Vagina (tissue), 2 donors: ENCODE measurements at regions not wholly inside any gene's neighbourhood (a gene's known extent, or its start where the extent isn't known, plus 50 kb on each side); places are given as distances from the start of the nearest gene placed in this dataset.

ENCODE experiments used
- DNase-seq, 2 donors: peaks; one replicate each; pipeline ENCODE4 v3.0.0-alpha.2; 2017; ENCODE audit errors: extremely low spot score in 2 of 2
- H3K27ac ChIP-seq: fragments of 200-600 bp; sonication (generic); one replicate; pipeline ENCODE4 v1.5.1; 2019
- H3K27me3 ChIP-seq: fragments of 200-600 bp; sonication (generic); one replicate; pipeline ENCODE4 v1.5.1; 2019
- H3K36me3 ChIP-seq, 2 donors: fragments of 200-600 bp; sonication (generic); one replicate each; pipeline ENCODE4 v1.5.1; 2017 to 2019
- H3K4me1 ChIP-seq: fragments of 200-600 bp; sonication (generic); one replicate; pipeline ENCODE4 v1.5.1; 2019
- H3K4me3 ChIP-seq, 2 donors: fragments of 200-600 bp; sonication (generic); 1 replicate in 1 of 2; 2 replicates in 1 of 2; pipeline ENCODE4 v1.5.1; 2016 to 2019
- H3K9me3 ChIP-seq: fragments of 200-600 bp; sonication (generic); one replicate; pipeline ENCODE4 v1.5.1; 2019
- CTCF ChIP-seq, 3 experiments: fragments of 450-650 bp in 2 of 3; fragments of 200-600 bp in 1 of 3; sonication (generic) in 1 of 3; IDR thresholded peaks; one replicate each; pipeline ENCODE4 v1.5.1; 2017 to 2019; ENCODE audit warnings: antibody characterized with exemption in 3 of 3, mild to moderate bottlenecking in 2 of 3, moderate library complexity in 2 of 3
- POLR2A ChIP-seq, 2 donors: fragments of 450-650 bp; IDR thresholded peaks; one replicate each; pipeline ENCODE4 v1.6.1; 2017; ENCODE audit warnings: antibody characterized with exemption in 2 of 2, mild to moderate bottlenecking in 2 of 2, moderate library complexity in 2 of 2
- POLR2AphosphoS5 ChIP-seq, 2 donors: sonication (generic); formaldehyde crosslinking; IDR thresholded peaks; one replicate each; pipeline ENCODE4 v1.9.0; 2017; ENCODE audit warnings: antibody characterized with exemption in 2 of 2, mild to moderate bottlenecking in 2 of 2, low read depth in 1 of 2; ENCODE audit not compliant: insufficient read depth in 1 of 2
- intact Hi-C: fragments of 100-400 bp; cut with DNase I; formaldehyde crosslinking; loops from one replicate; pipeline ENCODE4 v1.15.1; 2023

GRCh38 chr3:115248274-115248673 lies 101.2 kb upstream of the ZBTB20 start:
- no peaks in the 10 kb centered on the region for H3K4me1 ChIP-seq
- H3K9me3 ChIP-seq, result no peaks in the 10 kb centered on the region
- H3K27ac ChIP-seq, result no peak overlapping the region
- no peak for TF ChIP-seq CTCF (IDR thresholded peaks at IDR 0.05)
- no peak for TF ChIP-seq POLR2AphosphoS5 (IDR thresholded peaks at IDR 0.05; ENCODE audit: insufficient read depth in 1 of 2, low read depth in 1 of 2)
- no peak for TF ChIP-seq POLR2A (IDR thresholded peaks at IDR 0.05)
- DNase-seq, result no peak
- intact Hi-C loops, result no loop called here
- H3K27me3 ChIP-seq, result no peaks in the 10 kb centered on the region
- H3K36me3 ChIP-seq, result no peaks in the 10 kb centered on the region
- no peak overlapping the region for H3K4me3 ChIP-seq

DNA sequence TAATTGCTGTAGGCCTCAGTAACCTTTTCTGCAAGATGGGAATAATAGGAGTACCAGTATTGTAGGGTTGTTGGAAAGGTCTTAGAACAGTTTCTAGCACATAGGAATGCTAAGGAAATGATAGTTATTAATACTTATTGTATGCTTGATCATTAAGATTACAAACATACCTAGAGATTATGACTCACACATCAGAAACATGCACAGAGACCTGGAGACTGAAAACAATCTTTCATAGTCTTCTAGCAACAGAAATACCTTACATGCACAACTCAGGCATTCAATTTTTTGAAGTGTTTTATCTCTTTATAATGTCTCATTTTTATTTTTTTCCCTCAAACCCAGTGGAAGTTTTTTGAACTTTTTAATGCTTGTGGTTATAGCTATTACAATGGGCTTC lies 104.4 kb upstream of the ZBTB20 start:
- no peak overlapping the region for H3K27ac ChIP-seq
- H3K27me3 ChIP-seq, result no peaks in the 10 kb centered on the region
- no peaks in the 10 kb centered on the region for H3K9me3 ChIP-seq
- H3K36me3 ChIP-seq, result no peaks in the 10 kb centered on the region
- DNase-seq, result no peak
- intact Hi-C loops, result no loop called here
- H3K4me1 ChIP-seq, result no peaks in the 10 kb centered on the region
- no peak overlapping the region for H3K4me3 ChIP-seq
- TF ChIP-seq CTCF (IDR thresholded peaks at IDR 0.05) (no peak), POLR2A (IDR thresholded peaks at IDR 0.05) (no peak), POLR2AphosphoS5 (IDR thresholded peaks at IDR 0.05; ENCODE audit: insufficient read depth in 1 of 2, low read depth in 1 of 2) (no peak)

- DNase-seq, result no peak
- no peak overlapping the region for H3K27ac ChIP-seq
- no peaks in the 10 kb centered on the region for H3K27me3 ChIP-seq
- H3K4me3 ChIP-seq, result no peak overlapping the region
- no peaks in the 10 kb centered on the region for H3K4me1 ChIP-seq
- TF ChIP-seq CTCF (IDR thresholded peaks at IDR 0.05), result no peak
- TF ChIP-seq POLR2A (IDR thresholded peaks at IDR 0.05), result no peak
- TF ChIP-seq POLR2AphosphoS5 (IDR thresholded peaks at IDR 0.05; ENCODE audit: insufficient read depth in 1 of 2, low read depth in 1 of 2), result no peak
- H3K36me3 ChIP-seq, result no peaks in the 10 kb centered on the region
- intact Hi-C loops, result no loop called here
- no peaks in the 10 kb centered on the region for H3K9me3 ChIP-seq
Measured at GRCh38 chr3:115252679-115253078, 105.6 kb upstream of the ZBTB20 start.

GRCh38 chr3:115254492-115255196 lies 107.6 kb upstream of the ZBTB20 start:
- no peak for DNase-seq
- Histone ChIP-seq H3K4me3 (no peak overlapping the region), H3K27me3 (no peaks in the 10 kb centered on the region), H3K36me3 (no peaks in the 10 kb centered on the region), H3K27ac (no peak overlapping the region), H3K4me1 (no peaks in the 10 kb centered on the region), H3K9me3 (no peaks in the 10 kb centered on the region)
- intact Hi-C loops, result no loop called here
- TF ChIP-seq POLR2AphosphoS5 (IDR thresholded peaks at IDR 0.05; ENCODE audit: insufficient read depth in 1 of 2, low read depth in 1 of 2) (no peak), CTCF (IDR thresholded peaks at IDR 0.05) (no peak), POLR2A (IDR thresholded peaks at IDR 0.05) (no peak)

GRCh38 chr3:115255197-115255585 lies 108.1 kb upstream of the ZBTB20 start:
- Histone ChIP-seq H3K36me3 (no peaks in the 10 kb centered on the region), H3K27me3 (no peaks in the 10 kb centered on the region), H3K4me3 (no peak overlapping the region), H3K9me3 (no peaks in the 10 kb centered on the region), H3K4me1 (no peaks in the 10 kb centered on the region), H3K27ac (no peak overlapping the region)
- intact Hi-C loops, result no loop called here
- DNase-seq, result no peak
- no peak for TF ChIP-seq POLR2A (IDR thresholded peaks at IDR 0.05)
- no peak for TF ChIP-seq POLR2AphosphoS5 (IDR thresholded peaks at IDR 0.05; ENCODE audit: insufficient read depth in 1 of 2, low read depth in 1 of 2)
- no peak for TF ChIP-seq CTCF (IDR thresholded peaks at IDR 0.05)
